Retinal pigment epithelial cell (primary cell): ENCODE measurements at regions not wholly inside any gene's neighbourhood (a gene's known extent, or its start where the extent isn't known, plus 50 kb on each side); places are given as distances from the start of the nearest gene placed in this dataset.

Experiments
- DNase-seq: peaks from one replicate; pipeline ENCODE4 v3.0.0-alpha.2; 2010; ENCODE audit warnings: low read depth
- H3K4me3 ChIP-seq: 2 replicates; pipeline ENCODE4 v1.5.1; 2011; ENCODE audit warnings: mild to moderate bottlenecking, low read length, control low read depth, moderate library complexity
- CTCF ChIP-seq: conservative IDR thresholded peaks from 2 replicates; pipeline ENCODE4 v1.5.1; 2011; ENCODE audit warnings: low read depth, low read length, control low read depth, inconsistent platforms

GRCh38 chr13:68199271-68199670, 969.1 kb upstream of the PCDH9 start:
- DNase-seq, result no peak
- H3K4me3 ChIP-seq, result no peak overlapping the region
- no peak for TF ChIP-seq CTCF

- TF ChIP-seq CTCF, result no peak
- no peak overlapping the region for H3K4me3 ChIP-seq
- DNase-seq, result peak; percentile 55
Observed at GRCh38 chr13:68190818-68191217, 960.7 kb upstream of the PCDH9 start.

GRCh38 chr13:68185444-68186141, 955.5 kb upstream of the PCDH9 start:
- TF ChIP-seq CTCF, result no peak
- no peak overlapping the region for H3K4me3 ChIP-seq
- peak; percentile 8 for DNase-seq

- peak; percentile 54 for DNase-seq
- no peak overlapping the region for H3K4me3 ChIP-seq
- TF ChIP-seq CTCF, result no peak
Observed at GRCh38 chr13:68176475-68176874, 946.3 kb upstream of the PCDH9 start.

GRCh38 chr13:68174893-68175292, 944.8 kb upstream of the PCDH9 start:
- no peak overlapping the region for H3K4me3 ChIP-seq
- DNase-seq, result no peak
- no peak for TF ChIP-seq CTCF

GRCh38 chr13:68173111-68173510, 943.0 kb upstream of the PCDH9 start:
- DNase-seq, result no peak
- TF ChIP-seq CTCF, result no peak
- no peak overlapping the region for H3K4me3 ChIP-seq

GRCh38 chr13:68170961-68171360, 940.8 kb upstream of the PCDH9 start:
- H3K4me3 ChIP-seq, result no peak overlapping the region
- no peak for TF ChIP-seq CTCF
- no peak for DNase-seq
